H1 (cell line): ENCODE measurements at regions not wholly inside any gene's neighbourhood (a gene's known extent, or its start where the extent isn't known, plus 50 kb on each side); places are given as distances from the start of the nearest gene placed in this dataset.

Experiments used
- CTCF ChIA-PET: fragments of 300-600 bp; sonication (Branson Sonifier 250); formaldehyde crosslinking; loops from one replicate; lab custom pipeline; 2021; ENCODE audit not compliant: partially characterized antibody; lab: Charles Lee
- POLR2A ChIA-PET: fragments of 300-600 bp; sonication (Branson Sonifier 250); formaldehyde crosslinking; loops from one replicate; lab custom pipeline; 2021; ENCODE audit warnings: inconsistent platforms; ENCODE audit not compliant: partially characterized antibody; lab: Charles Lee
- DNase-seq, 2 experiments: peaks; one replicate each; pipeline versions ENCODE4 v3.0.0 to v3.0.0-alpha.2; 2010 to 2022; ENCODE audit warnings: low spot score in 2 of 2, low read depth in 1 of 2, mixed read lengths in 1 of 2
- FAIRE-seq: peaks from 2 replicates; lab custom pipeline; 2011; peaks lifted over from hg19 to GRCh38; lab: Jason Lieb, UNC
- H2AFZ ChIP-seq: 2 replicates; pipeline ENCODE4 v1.8.1; 2012; ENCODE audit warnings: low read length, inconsistent platforms
- H2AK5ac ChIP-seq: 2 replicates; pipeline ENCODE4 v1.6.1; 2013; ENCODE audit warnings: low read depth, low read length
- H2BK120ac ChIP-seq: replicated peaks from 2 replicates; pipeline ENCODE3; 2013; ENCODE audit warnings: low read depth, low read length, inconsistent platforms
- H2BK12ac ChIP-seq: 2 replicates; pipeline ENCODE4 v1.6.1; 2013; ENCODE audit warnings: low read depth, low read length
- H2BK15ac ChIP-seq: 2 replicates; pipeline ENCODE4 v1.6.1; 2013; ENCODE audit warnings: low read length
- H2BK20ac ChIP-seq: 2 replicates; pipeline ENCODE4 v1.6.1; 2013; ENCODE audit warnings: low read length
- H2BK5ac ChIP-seq: 2 replicates; pipeline ENCODE4 v1.6.1; 2013; ENCODE audit warnings: low read depth, low read length
- H3K14ac ChIP-seq: 2 replicates; pipeline ENCODE4 v1.6.1; 2013; ENCODE audit warnings: inconsistent platforms; ENCODE audit not compliant: insufficient read length
- H3K18ac ChIP-seq: 2 replicates; pipeline ENCODE4 v1.6.1; 2013; ENCODE audit warnings: low read length; ENCODE audit errors: extremely low read depth
- H3K23ac ChIP-seq: 2 replicates; pipeline ENCODE4 v1.6.1; 2013; ENCODE audit warnings: inconsistent platforms; ENCODE audit not compliant: insufficient read length
- H3K23me2 ChIP-seq: 2 replicates; pipeline ENCODE4 v1.6.1; 2013; ENCODE audit warnings: low read depth, low read length
- H3K27ac ChIP-seq: 2 replicates; pipeline ENCODE4 v1.6.1; 2011; ENCODE audit warnings: low read depth, low read length, inconsistent platforms
- H3K27me3 ChIP-seq, 4 experiments: replicated peaks in 1 of 4; 1 replicate in 1 of 4; 2 replicates in 3 of 4; pipeline versions ENCODE4 v1.6.1 to v1.8.1; 2011 to 2013; ENCODE audit warnings: low read length in 3 of 4, mild to moderate bottlenecking in 3 of 4, inconsistent platforms in 2 of 4, mixed read lengths in 2 of 4, moderate library complexity in 1 of 4; ENCODE audit not compliant: control insufficient read depth in 3 of 4, insufficient read depth in 3 of 4; ENCODE audit errors: extremely low read depth in 1 of 4
- H3K36me3 ChIP-seq, 4 experiments: 2 replicates each; pipeline versions ENCODE4 v1.6.1 to v1.8.1; 2011 to 2013; ENCODE audit warnings: mild to moderate bottlenecking in 4 of 4, low read length in 3 of 4, moderate library complexity in 2 of 4, control low read depth in 1 of 4, inconsistent platforms in 1 of 4; ENCODE audit not compliant: insufficient read depth in 4 of 4, control insufficient read depth in 2 of 4
- H3K4ac ChIP-seq: replicated peaks from 2 replicates; pipeline ENCODE3; 2013; ENCODE audit warnings: low read length, low read depth, mixed read lengths, inconsistent platforms; ENCODE audit not compliant: insufficient read length
- H3K4me1 ChIP-seq, 4 experiments: replicated peaks in 1 of 4; 1 replicate in 1 of 4; 2 replicates in 3 of 4; pipeline versions ENCODE4 v1.6.1 to v1.8.1; 2011 to 2013; ENCODE audit warnings: low read length in 3 of 4, inconsistent platforms in 2 of 4, mixed read lengths in 1 of 4; ENCODE audit not compliant: insufficient read depth in 4 of 4, control insufficient read depth in 3 of 4
- H3K4me2 ChIP-seq, 2 experiments: 2 replicates each; pipeline versions ENCODE4 v1.6.1 to v1.8.1; 2011 to 2013; ENCODE audit warnings: low read depth in 2 of 2, low read length in 2 of 2, control low read depth in 1 of 2, inconsistent platforms in 1 of 2, mild to moderate bottlenecking in 1 of 2; ENCODE audit not compliant: insufficient read depth in 1 of 2
- H3K4me3 ChIP-seq, 4 experiments: fragments of 200-600, 300-600 bp in 1 of 4; sonication (generic), shearing (Covaris generic), sonication (Bioruptor Twin) in 1 of 4; 2 replicates each; pipeline versions ENCODE4 v1.5.1 to v1.8.1; 2011 to 2016; ENCODE audit warnings: low read length in 4 of 4, low read depth in 3 of 4, control low read depth in 2 of 4, inconsistent platforms in 2 of 4, mild to moderate bottlenecking in 2 of 4, mixed read lengths in 1 of 4, moderate library complexity in 1 of 4; ENCODE audit not compliant: insufficient read depth in 2 of 4; ENCODE audit errors: extremely low read depth in 1 of 4
- H3K56ac ChIP-seq: replicated peaks from 2 replicates; pipeline ENCODE3; 2013; ENCODE audit warnings: low read depth, mild to moderate bottlenecking, mixed read lengths, low read length, inconsistent platforms; ENCODE audit not compliant: insufficient read length
- H3K79me1 ChIP-seq: 2 replicates; pipeline ENCODE4 v1.6.1; 2013; ENCODE audit warnings: low read depth, low read length, control low read depth
- H3K79me2 ChIP-seq, 2 experiments: 2 replicates each; pipeline versions ENCODE4 v1.6.1 to v1.8.1; 2012 to 2013; ENCODE audit warnings: low read length in 2 of 2, mild to moderate bottlenecking in 2 of 2, inconsistent platforms in 1 of 2; ENCODE audit not compliant: insufficient read depth in 2 of 2, control insufficient read depth in 1 of 2
- H3K9ac ChIP-seq, 4 experiments: replicated peaks in 1 of 4; 1 replicate in 1 of 4; 2 replicates in 3 of 4; pipeline versions ENCODE4 v1.6.1 to v1.8.1; 2011 to 2013; ENCODE audit warnings: low read depth in 3 of 4, low read length in 3 of 4, control low read depth in 2 of 4, mild to moderate bottlenecking in 2 of 4, moderate library complexity in 2 of 4, inconsistent platforms in 1 of 4; ENCODE audit errors: extremely low read depth in 1 of 4
- H3K9me3 ChIP-seq, 2 experiments: 2 replicates each; pipeline versions ENCODE4 v1.6.1 to v1.8.1; 2012 to 2013; ENCODE audit warnings: mild to moderate bottlenecking in 2 of 2, moderate library complexity in 2 of 2, control low read depth in 1 of 2, inconsistent platforms in 1 of 2, low read depth in 1 of 2, low read length in 1 of 2, mixed read lengths in 1 of 2; ENCODE audit not compliant: insufficient read depth in 2 of 2
- H4K20me1 ChIP-seq, 2 experiments: replicated peaks in 1 of 2; 2 replicates each; pipeline versions ENCODE3 to v1.8.1; 2011 to 2013; ENCODE audit warnings: inconsistent platforms in 2 of 2, low read length in 2 of 2, mild to moderate bottlenecking in 1 of 2; ENCODE audit not compliant: insufficient read depth in 2 of 2, control insufficient read depth in 1 of 2
- H4K5ac ChIP-seq: 2 replicates; pipeline ENCODE4 v1.6.1; 2013; ENCODE audit warnings: low read length, low read depth, mixed read lengths, inconsistent platforms; ENCODE audit not compliant: insufficient read length
- H4K8ac ChIP-seq: 2 replicates; pipeline ENCODE4 v1.8.0; 2013; ENCODE audit warnings: mild to moderate bottlenecking, moderate library complexity, low read length, inconsistent platforms; ENCODE audit not compliant: insufficient read depth; ENCODE audit errors: extremely low read depth
- H4K91ac ChIP-seq: replicated peaks from 2 replicates; pipeline ENCODE3; 2013; ENCODE audit warnings: low read length, mixed read lengths, inconsistent platforms; ENCODE audit not compliant: insufficient read length
- CBX5 ChIP-seq: fragments of 300-800, 300-1000 bp; sonication (generic); IDR thresholded peaks from 2 replicates; pipeline ENCODE4 v1.7.1; 2016; ENCODE audit warnings: antibody characterized with exemption, low read length, low read depth
- CBX8 ChIP-seq: fragments of 300-800, 300-1000 bp; sonication (generic); IDR thresholded peaks from 2 replicates; pipeline ENCODE4 v1.7.1; 2016; ENCODE audit warnings: low read depth, low read length, borderline replicate concordance
- CEBPB ChIP-seq: IDR thresholded peaks from 2 replicates; pipeline ENCODE4 v1.6.1; 2012; ENCODE audit warnings: low read depth, low read length
- CHD1 ChIP-seq: IDR thresholded peaks from 2 replicates; pipeline ENCODE4 v1.6.1; 2012; ENCODE audit warnings: low read depth, low read length, improper control_type of control experiment
- CREB1 ChIP-seq: IDR thresholded peaks from 2 replicates; pipeline ENCODE4 v1.6.1; 2012; ENCODE audit warnings: inconsistent platforms
- EZH2 ChIP-seq: fragments of 200-600 bp; sonication (generic); IDR thresholded peaks from 2 replicates; pipeline ENCODE4 v1.7.1; 2012; ENCODE audit warnings: low read depth, mild to moderate bottlenecking, moderate library complexity, low read length, inconsistent platforms; ENCODE audit not compliant: severe bottlenecking
- GTF2F1 ChIP-seq: IDR thresholded peaks from 2 replicates; pipeline ENCODE4 v1.6.1; 2012; ENCODE audit warnings: low read depth, low read length, improper control_type of control experiment, borderline replicate concordance
- HDAC2 ChIP-seq, 2 experiments: fragments of 300-600 bp in 1 of 2; sonication (generic) in 1 of 2; IDR thresholded peaks; 2 replicates each; pipeline ENCODE4 v1.6.1; 2011 to 2012; ENCODE audit warnings: low read depth in 2 of 2, low read length in 2 of 2, mild to moderate bottlenecking in 2 of 2, moderate library complexity in 2 of 2, borderline replicate concordance in 1 of 2, inconsistent platforms in 1 of 2
- JUN ChIP-seq: IDR thresholded peaks from 2 replicates; pipeline ENCODE4 v1.6.1; 2011; ENCODE audit warnings: low read depth, mild to moderate bottlenecking, improper control_type of control experiment, low read length
- POLR2A ChIP-seq, 2 experiments: IDR thresholded peaks; 1 replicate in 1 of 2; 2 replicates in 1 of 2; pipeline ENCODE4 v1.6.1; 2011; ENCODE audit warnings: low read depth in 2 of 2, low read length in 2 of 2, mild to moderate bottlenecking in 2 of 2; ENCODE audit errors: control extremely low read depth in 1 of 2
- RBBP5 ChIP-seq: IDR thresholded peaks from 2 replicates; pipeline ENCODE4 v1.7.1; 2012; ENCODE audit warnings: low read depth, mild to moderate bottlenecking, inconsistent platforms, low read length, moderate library complexity, borderline replicate concordance
- USF2 ChIP-seq: IDR thresholded peaks from 2 replicates; pipeline ENCODE4 v1.6.1; 2011; ENCODE audit warnings: low read length, improper control_type of control experiment
- ZNF274 ChIP-seq: IDR thresholded peaks from 2 replicates; pipeline ENCODE4 v1.7.0; 2012; ENCODE audit warnings: low read length, borderline replicate concordance; ENCODE audit errors: extremely low read depth
- WGBS, 2 experiments: shearing (Covaris generic) in 1 of 2; methylation state at CpG; one replicate each; pipeline versions ENCODE4 v1.1.6 to v1.1.7; 2013 to 2015; ENCODE audit warnings: low lambda C conversion rate in 2 of 2, mixed read lengths in 2 of 2, inconsistent platforms in 1 of 2, low coverage in 1 of 2, missing lambda C conversion rate in 1 of 2; ENCODE audit not compliant: insufficient replicate concordance in 2 of 2, insufficient coverage in 1 of 2, insufficient read length in 1 of 2; ENCODE audit errors: extremely low coverage in 1 of 2, missing lambda C conversion rate in 1 of 2; 5-methylcytosine and 5-hydroxymethylcytosine counted together

- no peak for TF ChIP-seq JUN
These were observed 143.9 kb downstream of the SS18 start (continued) for GRCh38 chr18:25946540-25946939.

- Histone ChIP-seq H3K27me3 (no peaks in the 10 kb centered on the region), H3K23ac (no peak overlapping the region), H3K4me3 (no peak overlapping the region), H4K8ac (no peak overlapping the region), H2BK15ac (no peak overlapping the region), H2BK12ac (no peak overlapping the region), H3K4me1 (no peaks in the 10 kb centered on the region), H3K4me2 (no peak overlapping the region), H3K9me3 (no peaks in the 10 kb centered on the region), H3K23me2 (no peaks in the 10 kb centered on the region), H3K79me2 (no peaks in the 10 kb centered on the region), H4K91ac (no peak overlapping the region), H3K36me3 (no peaks in the 10 kb centered on the region), H3K14ac (no peak overlapping the region), H3K27ac (no peak overlapping the region), H3K18ac (no peak overlapping the region), H2AFZ (peak overlapping the region; percentile 52), H3K56ac (no peak overlapping the region), H3K79me1 (no peaks in the 10 kb centered on the region), H3K9ac (no peak overlapping the region), H2BK5ac (no peak overlapping the region), H2BK120ac (no peak overlapping the region), H3K4ac (no peak overlapping the region), H4K20me1 (no peaks in the 10 kb centered on the region), H2AK5ac (no peak overlapping the region), H2BK20ac (no peak overlapping the region), H4K5ac (no peak overlapping the region)
- ChIA-PET POLR2A (no interaction called here), CTCF (interaction anchor here (0.6 to 1.3 kb wide), 3 partner anchors 14 to 969 kb away, joined by 3 to 6 read pairs (median 4); no protein-coding TSS in a partner anchor)
- no peak for DNase-seq
- FAIRE-seq: no peak
- 81% methylated on average over 1 of the region's 1 CpG; no CpG with 5 or more reads in 1 of the 2 experiments for WGBS, 2 experiments
- no peak for TF ChIP-seq CREB1
- no peak for TF ChIP-seq RBBP5
- no peak for TF ChIP-seq ZNF274
- TF ChIP-seq HDAC2 (IDR thresholded peaks at IDR 0.05; ENCODE audit: borderline replicate concordance in 1 of 2, low read depth in 2 of 2, low read length in 2 of 2): no peak
- no peak for TF ChIP-seq EZH2
- TF ChIP-seq POLR2A (IDR thresholded peaks at IDR 0.05; ENCODE audit: control extremely low read depth in 1 of 2, low read depth in 2 of 2, low read length in 2 of 2): no peak
- no peak for TF ChIP-seq USF2
- TF ChIP-seq GTF2F1: no peak
- no peak for TF ChIP-seq CBX5
- TF ChIP-seq CHD1: no peak
- TF ChIP-seq CBX8: no peak
- no peak for TF ChIP-seq CEBPB
These were observed 155.1 kb downstream of the SS18 start for GRCh38 chr18:25935356-25935755.
